ENCODE measurements at regions not wholly inside any gene's neighbourhood (a gene's known extent, or its start where the extent isn't known, plus 50 kb on each side); places are given as distances from the start of the nearest gene placed in this dataset.

DNA sequence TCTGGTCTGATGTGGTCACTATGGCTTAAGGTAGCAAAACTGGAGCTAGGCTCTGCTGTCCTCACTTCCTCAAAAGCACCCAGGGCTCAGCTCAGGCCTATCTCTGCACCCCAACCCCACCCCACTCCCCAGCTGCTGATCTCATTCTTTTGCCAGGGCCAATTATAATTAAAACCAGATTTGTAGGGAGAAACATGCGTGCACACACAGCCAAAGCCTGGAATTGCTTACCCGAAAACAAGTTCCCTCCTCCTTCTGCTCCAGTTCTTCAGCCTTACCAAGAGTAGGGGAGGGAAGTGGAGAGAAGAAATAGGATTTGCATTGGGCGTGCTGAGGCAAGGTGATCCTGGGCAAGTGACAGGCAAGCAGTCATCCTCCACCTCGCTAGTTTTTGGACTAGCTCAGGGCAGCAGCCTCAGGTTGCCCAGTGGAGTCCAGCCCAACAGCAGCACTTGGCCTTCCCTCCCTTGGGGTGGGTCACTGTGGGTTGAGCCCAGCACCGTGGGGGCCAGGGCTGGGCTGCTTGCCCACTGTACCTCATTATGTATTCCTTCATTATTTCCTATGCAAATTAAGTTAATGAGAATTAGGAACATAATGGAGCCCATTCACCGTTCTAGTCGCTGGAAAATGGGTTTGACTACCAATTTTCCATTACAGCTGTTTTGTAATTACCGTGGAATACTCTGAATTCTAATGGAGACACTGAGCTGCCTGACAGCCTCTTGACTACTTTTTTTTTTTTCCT is 199.1 kb upstream of the CELF4 start:
- no peak for TF ChIP-seq POLR2A (IDR thresholded peaks at IDR 0.05)
- TF ChIP-seq, protein P1, sequence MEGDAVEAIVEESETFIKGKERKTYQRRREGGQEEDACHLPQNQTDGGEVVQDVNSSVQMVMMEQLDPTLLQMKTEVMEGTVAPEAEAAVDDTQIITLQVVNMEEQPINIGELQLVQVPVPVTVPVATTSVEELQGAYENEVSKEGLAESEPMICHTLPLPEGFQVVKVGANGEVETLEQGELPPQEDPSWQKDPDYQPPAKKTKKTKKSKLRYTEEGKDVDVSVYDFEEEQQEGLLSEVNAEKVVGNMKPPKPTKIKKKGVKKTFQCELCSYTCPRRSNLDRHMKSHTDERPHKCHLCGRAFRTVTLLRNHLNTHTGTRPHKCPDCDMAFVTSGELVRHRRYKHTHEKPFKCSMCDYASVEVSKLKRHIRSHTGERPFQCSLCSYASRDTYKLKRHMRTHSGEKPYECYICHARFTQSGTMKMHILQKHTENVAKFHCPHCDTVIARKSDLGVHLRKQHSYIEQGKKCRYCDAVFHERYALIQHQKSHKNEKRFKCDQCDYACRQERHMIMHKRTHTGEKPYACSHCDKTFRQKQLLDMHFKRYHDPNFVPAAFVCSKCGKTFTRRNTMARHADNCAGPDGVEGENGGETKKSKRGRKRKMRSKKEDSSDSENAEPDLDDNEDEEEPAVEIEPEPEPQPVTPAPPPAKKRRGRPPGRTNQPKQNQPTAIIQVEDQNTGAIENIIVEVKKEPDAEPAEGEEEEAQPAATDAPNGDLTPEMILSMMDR (IDR thresholded peaks at IDR 0.05): no peak
- no peak for TF ChIP-seq POLR2AphosphoS5 (IDR thresholded peaks at IDR 0.05)
